GM23338 (cell line): ENCODE measurements at regions not wholly inside any gene's neighbourhood (a gene's known extent, or its start where the extent isn't known, plus 50 kb on each side); places are given as distances from the start of the nearest gene placed in this dataset.

Experiments
- ATAC-seq: fragments of 200-7000 bp; cut with Tn5 transposase; 3 replicates; pipeline ENCODE4 v1.9.1; 2020
- DNase-seq: peaks from one replicate; pipeline ENCODE4 v3.0.0-alpha.2; 2015; ENCODE audit warnings: low spot score
- H2AFZ ChIP-seq: fragments of 200-600 bp; sonication (generic); 2 replicates; pipeline ENCODE4 v1.8.0; 2016; ENCODE audit warnings: antibody characterized with exemption, mild to moderate bottlenecking, moderate library complexity
- H3F3A ChIP-seq: fragments of 200-600 bp; sonication (generic); replicated peaks from 2 replicates; pipeline ENCODE4 v1.8.0; 2017; ENCODE audit warnings: antibody characterized with exemption, mixed run types, low read depth
- H3K27ac ChIP-seq: fragments of 200-600 bp; sonication (generic); 2 replicates; pipeline ENCODE4 v1.6.1; 2016; ENCODE audit warnings: low read depth
- H3K27me3 ChIP-seq: fragments of 200-600 bp; sonication (generic); 2 replicates; pipeline ENCODE4 v1.8.0; 2016; ENCODE audit warnings: mild to moderate bottlenecking, mixed run types, moderate library complexity; ENCODE audit not compliant: insufficient read depth
- H3K36me3 ChIP-seq: fragments of 200-600 bp; sonication (generic); 2 replicates; pipeline ENCODE4 v1.8.0; 2016; ENCODE audit warnings: mild to moderate bottlenecking; ENCODE audit not compliant: insufficient read depth
- H3K4me1 ChIP-seq: fragments of 200-600 bp; sonication (generic); 2 replicates; pipeline ENCODE4 v1.8.0; 2016; ENCODE audit warnings: mild to moderate bottlenecking, moderate library complexity; ENCODE audit not compliant: insufficient read depth
- H3K4me2 ChIP-seq: fragments of 200-600 bp; sonication (generic); 2 replicates; pipeline ENCODE4 v1.7.1; 2017; ENCODE audit warnings: mixed run types
- H3K4me3 ChIP-seq: fragments of 200-600 bp; sonication (generic); 2 replicates; pipeline ENCODE4 v1.6.1; 2016; ENCODE audit warnings: mixed run types
- H3K79me2 ChIP-seq: fragments of 200-600 bp; sonication (generic); replicated peaks from 2 replicates; pipeline ENCODE4 v1.8.0; 2017; ENCODE audit warnings: mild to moderate bottlenecking; ENCODE audit not compliant: insufficient read depth
- H3K9me2 ChIP-seq: fragments of 200-600 bp; sonication (generic); 2 replicates; pipeline ENCODE4 v1.8.0; 2017; ENCODE audit not compliant: insufficient read depth
- H4K20me1 ChIP-seq: fragments of 200-600 bp; sonication (generic); replicated peaks from 2 replicates; pipeline ENCODE4 v1.8.0; 2017; ENCODE audit warnings: mild to moderate bottlenecking; ENCODE audit not compliant: insufficient read depth
- H3K27ac Mint-ChIP-seq: 2 replicates; pipeline ENCODE4 v1.8.0; 2020; ENCODE audit warnings: inconsistent platforms, mild to moderate bottlenecking, moderate library complexity, mixed read lengths
- H3K27me3 Mint-ChIP-seq: 3 replicates; pipeline ENCODE4 v1.8.0; 2022; ENCODE audit warnings: low read depth, mild to moderate bottlenecking, moderate library complexity, mixed read lengths, inconsistent platforms; ENCODE audit not compliant: insufficient read depth, poor library complexity
- H3K36me3 Mint-ChIP-seq: 3 replicates; pipeline ENCODE4 v1.8.0; 2021; ENCODE audit warnings: low read depth, mild to moderate bottlenecking, inconsistent platforms, moderate library complexity, mixed read lengths
- H3K4me1 Mint-ChIP-seq: 3 replicates; pipeline ENCODE4 v1.8.0; 2020; ENCODE audit warnings: mild to moderate bottlenecking, inconsistent platforms, mixed read lengths
- H3K4me3 Mint-ChIP-seq: 3 replicates; pipeline ENCODE4 v1.8.0; 2021; ENCODE audit warnings: moderate library complexity, mild to moderate bottlenecking, inconsistent platforms, mixed read lengths
- H3K9me3 Mint-ChIP-seq: 3 replicates; pipeline ENCODE4 v1.8.0; 2020; ENCODE audit warnings: moderate library complexity, mild to moderate bottlenecking, inconsistent platforms, mixed read lengths
- CREB1 ChIP-seq: fragments of 250-450 bp; sonication (Bioruptor Pico); IDR thresholded peaks from 2 replicates; pipeline ENCODE4 v1.5.0; 2020; ENCODE audit warnings: low read depth, mild to moderate bottlenecking, moderate library complexity
- EZH2 ChIP-seq: fragments of 200-600 bp; sonication (generic); IDR thresholded peaks from one replicate; pipeline ENCODE4 v1.8.0; 2017; ENCODE audit warnings: antibody characterized with exemption, mild to moderate bottlenecking, low read depth; ENCODE audit not compliant: unreplicated experiment
- EZH2phosphoT487 ChIP-seq: fragments of 200-600 bp; sonication (generic); IDR thresholded peaks from one replicate; pipeline ENCODE4 v1.8.1; 2018; ENCODE audit warnings: antibody characterized with exemption; ENCODE audit not compliant: unreplicated experiment
- JUNB ChIP-seq: IDR thresholded peaks from one replicate; pipeline ENCODE4 v1.6.1; 2016; ENCODE audit warnings: antibody characterized with exemption; ENCODE audit not compliant: unreplicated experiment
- NANOG ChIP-seq: IDR thresholded peaks from 2 replicates; pipeline ENCODE4 v1.6.1; 2016; ENCODE audit warnings: antibody characterized with exemption, borderline replicate concordance
- POLR2AphosphoS5 ChIP-seq: IDR thresholded peaks from 2 replicates; pipeline ENCODE4 v1.6.1; 2016; ENCODE audit warnings: antibody characterized with exemption, low read depth
- STAT1 ChIP-seq: IDR thresholded peaks from one replicate; pipeline ENCODE4 v1.6.1; 2016; ENCODE audit warnings: antibody characterized with exemption; ENCODE audit not compliant: unreplicated experiment
- ZNF114 ChIP-seq: fragments of 250-450 bp; sonication (Bioruptor Pico); IDR thresholded peaks from 2 replicates; pipeline ENCODE4 v1.5.0; 2020; ENCODE audit warnings: mild to moderate bottlenecking, moderate library complexity
- ZNF331 ChIP-seq: fragments of 250-450 bp; sonication (Bioruptor Pico); IDR thresholded peaks from 2 replicates; pipeline ENCODE4 v1.5.0; 2020; ENCODE audit warnings: low read depth, mild to moderate bottlenecking, moderate library complexity
- TF ChIP-seq, protein P1 (sequence below), 2 experiments: fragments of 200-600 bp in 1 of 2; sonication (generic) in 1 of 2; conservative IDR thresholded peaks; 2 replicates each; pipeline versions ENCODE4 v1.5.1 to v1.6.1; 2016 to 2017; ENCODE audit warnings: antibody characterized with exemption in 2 of 2, low read depth in 2 of 2, mild to moderate bottlenecking in 2 of 2, moderate library complexity in 1 of 2
- TF ChIP-seq, protein P2 (sequence below): fragments of 250-450 bp; sonication (Bioruptor Pico); IDR thresholded peaks from 2 replicates; pipeline ENCODE4 v1.5.0; 2020; ENCODE audit warnings: mild to moderate bottlenecking, moderate library complexity
- TF ChIP-seq, protein P3 (sequence below): IDR thresholded peaks from one replicate; pipeline ENCODE4 v1.6.1; 2018; ENCODE audit warnings: antibody characterized with exemption; ENCODE audit not compliant: unreplicated experiment
- TF ChIP-seq, protein P4 (sequence below): IDR thresholded peaks from 2 replicates; pipeline ENCODE4 v1.6.1; 2016; ENCODE audit warnings: antibody characterized with exemption

DNA sequence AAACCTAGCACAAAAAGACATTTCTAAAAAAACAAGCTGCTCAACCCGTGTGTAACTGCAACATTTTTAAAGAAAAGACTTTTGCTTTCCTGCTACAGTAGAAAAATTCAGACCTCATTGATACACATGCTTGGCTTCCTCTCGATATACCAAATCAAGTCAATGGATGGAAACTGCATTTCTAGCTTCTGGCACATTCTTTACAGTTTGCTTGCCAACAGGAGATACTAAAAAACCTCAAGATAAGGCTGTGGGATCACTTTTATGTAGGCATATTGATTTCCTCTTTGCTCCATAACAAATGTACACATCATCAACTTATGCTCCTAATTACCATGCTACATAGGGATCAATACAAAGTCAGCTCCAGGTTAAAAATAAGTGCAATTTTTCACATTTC lies 178.4 kb downstream of the SIPA1L2 start:
- no peaks in the 10 kb centered on the region for H3K36me3 Mint-ChIP-seq
- peaks cover 18% of the 10 kb centered on the region for H3K4me1 ChIP-seq
- H3K27ac Mint-ChIP-seq = no peak overlapping the region
- no peak overlapping the region for H3K4me3 Mint-ChIP-seq
- H3K36me3 ChIP-seq = no peaks in the 10 kb centered on the region
- H3K27me3 Mint-ChIP-seq = peaks cover 4% of the 10 kb centered on the region
- H3K4me1 Mint-ChIP-seq = peaks cover 30% of the 10 kb centered on the region
- peaks cover 5% of the 10 kb centered on the region; the same call in 1 of the 2 replicates for H3K9me2 ChIP-seq
- H4K20me1 ChIP-seq = no peaks in the 10 kb centered on the region
- H3K4me2 ChIP-seq = no peak overlapping the region
- no peaks in the 10 kb centered on the region; the same call in 2 of the 3 replicates for H3K9me3 Mint-ChIP-seq
- H3K27me3 ChIP-seq = no peaks in the 10 kb centered on the region
- no peak for ATAC-seq
- H3K27ac ChIP-seq = no peak overlapping the region
- H3F3A ChIP-seq = no peaks in the 10 kb centered on the region
- TF ChIP-seq POLR2AphosphoS5 = no peak
- TF ChIP-seq ZNF331 = no peak
- no peak for TF ChIP-seq CREB1 (CRISPR knock-in tag)
- TF ChIP-seq, protein P1, sequence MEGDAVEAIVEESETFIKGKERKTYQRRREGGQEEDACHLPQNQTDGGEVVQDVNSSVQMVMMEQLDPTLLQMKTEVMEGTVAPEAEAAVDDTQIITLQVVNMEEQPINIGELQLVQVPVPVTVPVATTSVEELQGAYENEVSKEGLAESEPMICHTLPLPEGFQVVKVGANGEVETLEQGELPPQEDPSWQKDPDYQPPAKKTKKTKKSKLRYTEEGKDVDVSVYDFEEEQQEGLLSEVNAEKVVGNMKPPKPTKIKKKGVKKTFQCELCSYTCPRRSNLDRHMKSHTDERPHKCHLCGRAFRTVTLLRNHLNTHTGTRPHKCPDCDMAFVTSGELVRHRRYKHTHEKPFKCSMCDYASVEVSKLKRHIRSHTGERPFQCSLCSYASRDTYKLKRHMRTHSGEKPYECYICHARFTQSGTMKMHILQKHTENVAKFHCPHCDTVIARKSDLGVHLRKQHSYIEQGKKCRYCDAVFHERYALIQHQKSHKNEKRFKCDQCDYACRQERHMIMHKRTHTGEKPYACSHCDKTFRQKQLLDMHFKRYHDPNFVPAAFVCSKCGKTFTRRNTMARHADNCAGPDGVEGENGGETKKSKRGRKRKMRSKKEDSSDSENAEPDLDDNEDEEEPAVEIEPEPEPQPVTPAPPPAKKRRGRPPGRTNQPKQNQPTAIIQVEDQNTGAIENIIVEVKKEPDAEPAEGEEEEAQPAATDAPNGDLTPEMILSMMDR (conservative IDR thresholded peaks at IDR 0.05; ENCODE audit: low read depth in 2 of 2) = no peak
- TF ChIP-seq, protein P2, sequence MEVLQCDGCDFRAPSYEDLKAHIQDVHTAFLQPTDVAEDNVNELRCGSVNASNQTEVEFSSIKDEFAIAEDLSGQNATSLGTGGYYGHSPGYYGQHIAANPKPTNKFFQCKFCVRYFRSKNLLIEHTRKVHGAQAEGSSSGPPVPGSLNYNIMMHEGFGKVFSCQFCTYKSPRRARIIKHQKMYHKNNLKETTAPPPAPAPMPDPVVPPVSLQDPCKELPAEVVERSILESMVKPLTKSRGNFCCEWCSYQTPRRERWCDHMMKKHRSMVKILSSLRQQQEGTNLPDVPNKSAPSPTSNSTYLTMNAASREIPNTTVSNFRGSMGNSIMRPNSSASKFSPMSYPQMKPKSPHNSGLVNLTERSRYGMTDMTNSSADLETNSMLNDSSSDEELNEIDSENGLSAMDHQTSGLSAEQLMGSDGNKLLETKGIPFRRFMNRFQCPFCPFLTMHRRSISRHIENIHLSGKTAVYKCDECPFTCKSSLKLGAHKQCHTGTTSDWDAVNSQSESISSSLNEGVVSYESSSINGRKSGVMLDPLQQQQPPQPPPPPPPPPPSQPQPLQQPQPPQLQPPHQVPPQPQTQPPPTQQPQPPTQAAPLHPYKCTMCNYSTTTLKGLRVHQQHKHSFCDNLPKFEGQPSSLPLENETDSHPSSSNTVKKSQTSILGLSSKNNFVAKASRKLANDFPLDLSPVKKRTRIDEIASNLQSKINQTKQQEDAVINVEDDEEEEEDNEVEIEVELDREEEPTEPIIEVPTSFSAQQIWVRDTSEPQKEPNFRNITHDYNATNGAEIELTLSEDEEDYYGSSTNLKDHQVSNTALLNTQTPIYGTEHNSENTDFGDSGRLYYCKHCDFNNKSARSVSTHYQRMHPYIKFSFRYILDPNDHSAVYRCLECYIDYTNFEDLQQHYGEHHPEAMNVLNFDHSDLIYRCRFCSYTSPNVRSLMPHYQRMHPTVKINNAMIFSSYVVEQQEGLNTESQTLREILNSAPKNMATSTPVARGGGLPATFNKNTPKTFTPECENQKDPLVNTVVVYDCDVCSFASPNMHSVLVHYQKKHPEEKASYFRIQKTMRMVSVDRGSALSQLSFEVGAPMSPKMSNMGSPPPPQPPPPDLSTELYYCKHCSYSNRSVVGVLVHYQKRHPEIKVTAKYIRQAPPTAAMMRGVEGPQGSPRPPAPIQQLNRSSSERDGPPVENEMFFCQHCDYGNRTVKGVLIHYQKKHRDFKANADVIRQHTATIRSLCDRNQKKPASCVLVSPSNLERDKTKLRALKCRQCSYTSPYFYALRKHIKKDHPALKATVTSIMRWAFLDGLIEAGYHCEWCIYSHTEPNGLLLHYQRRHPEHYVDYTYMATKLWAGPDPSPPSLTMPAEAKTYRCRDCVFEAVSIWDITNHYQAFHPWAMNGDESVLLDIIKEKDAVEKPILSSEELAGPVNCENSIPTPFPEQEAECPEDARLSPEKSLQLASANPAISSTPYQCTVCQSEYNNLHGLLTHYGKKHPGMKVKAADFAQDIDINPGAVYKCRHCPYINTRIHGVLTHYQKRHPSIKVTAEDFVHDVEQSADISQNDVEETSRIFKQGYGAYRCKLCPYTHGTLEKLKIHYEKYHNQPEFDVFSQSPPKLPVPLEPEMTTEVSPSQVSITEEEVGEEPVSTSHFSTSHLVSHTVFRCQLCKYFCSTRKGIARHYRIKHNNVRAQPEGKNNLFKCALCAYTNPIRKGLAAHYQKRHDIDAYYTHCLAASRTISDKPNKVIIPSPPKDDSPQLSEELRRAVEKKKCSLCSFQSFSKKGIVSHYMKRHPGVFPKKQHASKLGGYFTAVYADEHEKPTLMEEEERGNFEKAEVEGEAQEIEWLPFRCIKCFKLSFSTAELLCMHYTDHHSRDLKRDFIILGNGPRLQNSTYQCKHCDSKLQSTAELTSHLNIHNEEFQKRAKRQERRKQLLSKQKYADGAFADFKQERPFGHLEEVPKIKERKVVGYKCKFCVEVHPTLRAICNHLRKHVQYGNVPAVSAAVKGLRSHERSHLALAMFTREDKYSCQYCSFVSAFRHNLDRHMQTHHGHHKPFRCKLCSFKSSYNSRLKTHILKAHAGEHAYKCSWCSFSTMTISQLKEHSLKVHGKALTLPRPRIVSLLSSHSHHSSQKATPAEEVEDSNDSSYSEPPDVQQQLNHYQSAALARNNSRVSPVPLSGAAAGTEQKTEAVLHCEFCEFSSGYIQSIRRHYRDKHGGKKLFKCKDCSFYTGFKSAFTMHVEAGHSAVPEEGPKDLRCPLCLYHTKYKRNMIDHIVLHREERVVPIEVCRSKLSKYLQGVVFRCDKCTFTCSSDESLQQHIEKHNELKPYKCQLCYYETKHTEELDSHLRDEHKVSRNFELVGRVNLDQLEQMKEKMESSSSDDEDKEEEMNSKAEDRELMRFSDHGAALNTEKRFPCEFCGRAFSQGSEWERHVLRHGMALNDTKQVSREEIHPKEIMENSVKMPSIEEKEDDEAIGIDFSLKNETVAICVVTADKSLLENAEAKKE (CRISPR knock-in tag) = no peak
- TF ChIP-seq EZH2 = no peak
- TF ChIP-seq, protein P3, sequence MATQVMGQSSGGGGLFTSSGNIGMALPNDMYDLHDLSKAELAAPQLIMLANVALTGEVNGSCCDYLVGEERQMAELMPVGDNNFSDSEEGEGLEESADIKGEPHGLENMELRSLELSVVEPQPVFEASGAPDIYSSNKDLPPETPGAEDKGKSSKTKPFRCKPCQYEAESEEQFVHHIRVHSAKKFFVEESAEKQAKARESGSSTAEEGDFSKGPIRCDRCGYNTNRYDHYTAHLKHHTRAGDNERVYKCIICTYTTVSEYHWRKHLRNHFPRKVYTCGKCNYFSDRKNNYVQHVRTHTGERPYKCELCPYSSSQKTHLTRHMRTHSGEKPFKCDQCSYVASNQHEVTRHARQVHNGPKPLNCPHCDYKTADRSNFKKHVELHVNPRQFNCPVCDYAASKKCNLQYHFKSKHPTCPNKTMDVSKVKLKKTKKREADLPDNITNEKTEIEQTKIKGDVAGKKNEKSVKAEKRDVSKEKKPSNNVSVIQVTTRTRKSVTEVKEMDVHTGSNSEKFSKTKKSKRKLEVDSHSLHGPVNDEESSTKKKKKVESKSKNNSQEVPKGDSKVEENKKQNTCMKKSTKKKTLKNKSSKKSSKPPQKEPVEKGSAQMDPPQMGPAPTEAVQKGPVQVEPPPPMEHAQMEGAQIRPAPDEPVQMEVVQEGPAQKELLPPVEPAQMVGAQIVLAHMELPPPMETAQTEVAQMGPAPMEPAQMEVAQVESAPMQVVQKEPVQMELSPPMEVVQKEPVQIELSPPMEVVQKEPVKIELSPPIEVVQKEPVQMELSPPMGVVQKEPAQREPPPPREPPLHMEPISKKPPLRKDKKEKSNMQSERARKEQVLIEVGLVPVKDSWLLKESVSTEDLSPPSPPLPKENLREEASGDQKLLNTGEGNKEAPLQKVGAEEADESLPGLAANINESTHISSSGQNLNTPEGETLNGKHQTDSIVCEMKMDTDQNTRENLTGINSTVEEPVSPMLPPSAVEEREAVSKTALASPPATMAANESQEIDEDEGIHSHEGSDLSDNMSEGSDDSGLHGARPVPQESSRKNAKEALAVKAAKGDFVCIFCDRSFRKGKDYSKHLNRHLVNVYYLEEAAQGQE = no peak
- no peak for TF ChIP-seq ZNF114 (CRISPR knock-in tag)
- TF ChIP-seq NANOG = no peak
- no peak for TF ChIP-seq JUNB
- no peak for TF ChIP-seq STAT1
- TF ChIP-seq, protein P4, sequence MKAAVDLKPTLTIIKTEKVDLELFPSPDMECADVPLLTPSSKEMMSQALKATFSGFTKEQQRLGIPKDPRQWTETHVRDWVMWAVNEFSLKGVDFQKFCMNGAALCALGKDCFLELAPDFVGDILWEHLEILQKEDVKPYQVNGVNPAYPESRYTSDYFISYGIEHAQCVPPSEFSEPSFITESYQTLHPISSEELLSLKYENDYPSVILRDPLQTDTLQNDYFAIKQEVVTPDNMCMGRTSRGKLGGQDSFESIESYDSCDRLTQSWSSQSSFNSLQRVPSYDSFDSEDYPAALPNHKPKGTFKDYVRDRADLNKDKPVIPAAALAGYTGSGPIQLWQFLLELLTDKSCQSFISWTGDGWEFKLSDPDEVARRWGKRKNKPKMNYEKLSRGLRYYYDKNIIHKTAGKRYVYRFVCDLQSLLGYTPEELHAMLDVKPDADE = no peak
- no peak for TF ChIP-seq EZH2phosphoT487
- no peak overlapping the region for H2AFZ ChIP-seq
- no peak for DNase-seq
- no peaks in the 10 kb centered on the region for H3K79me2 ChIP-seq
- H3K4me3 ChIP-seq = no peak overlapping the region
